AG04450 (cell line): ENCODE measurements at regions not wholly inside any gene's neighbourhood (a gene's known extent, or its start where the extent isn't known, plus 50 kb on each side); places are given as distances from the start of the nearest gene placed in this dataset.

ENCODE experiments used
- CTCF ChIA-PET: fragments of 300-600, 350-600 bp; formaldehyde crosslinking; extraction: SDS; loops from one replicate; lab custom pipeline; 2022; ENCODE audit warnings: antibody characterized with exemption, inconsistent platforms; lab: Charles Lee
- POLR2A ChIA-PET: fragments of 350-600 bp; formaldehyde crosslinking; extraction: SDS; loops from one replicate; lab custom pipeline; 2021; ENCODE audit warnings: antibody characterized with exemption, inconsistent platforms; lab: Yijun Ruan, JAX
- DNase-seq: peaks from one replicate; pipeline ENCODE4 v3.0.0-alpha.2; 2011; ENCODE audit warnings: low read depth, low spot score
- H3K27ac ChIP-seq: one replicate; pipeline ENCODE4 v1.5.1; 2012; ENCODE audit warnings: low read depth, low read length, control low read depth
- H3K27me3 ChIP-seq: one replicate; pipeline ENCODE4 v1.6.0; 2012; ENCODE audit warnings: low read length; ENCODE audit not compliant: control insufficient read depth, insufficient read depth
- H3K4me3 ChIP-seq: 2 replicates; pipeline ENCODE4 v1.5.1; 2011; ENCODE audit warnings: mild to moderate bottlenecking, low read depth, low read length, control low read depth
- H3K9me3 ChIP-seq: 2 replicates; pipeline ENCODE4 v1.5.1; 2012; ENCODE audit warnings: low read length; ENCODE audit not compliant: control insufficient read depth, insufficient read depth
- CTCF ChIP-seq: IDR thresholded peaks from 2 replicates; pipeline ENCODE4 v1.5.1; 2011; ENCODE audit warnings: low read depth, low read length, control low read depth, inconsistent platforms

- Histone ChIP-seq H3K9me3 (no peaks in the 10 kb centered on the region), H3K4me3 (no peak overlapping the region), H3K27ac (no peak overlapping the region), H3K27me3 (no peaks in the 10 kb centered on the region)
- ChIA-PET POLR2A (no interaction called here), CTCF (no interaction called here)
- DNase-seq, result no peak
- TF ChIP-seq CTCF, result no peak
Measured at GRCh38 chr7:85644272-85644671, 457.4 kb upstream of the SEMA3D start.

GRCh38 chr7:85641331-85641730 lies 454.5 kb upstream of the SEMA3D start:
- ChIA-PET POLR2A (no interaction called here), CTCF (no interaction called here)
- no peak for TF ChIP-seq CTCF
- H3K9me3 ChIP-seq, result no peaks in the 10 kb centered on the region
- H3K27ac ChIP-seq, result no peak overlapping the region
- no peak for DNase-seq
- H3K4me3 ChIP-seq, result no peak overlapping the region
- no peaks in the 10 kb centered on the region for H3K27me3 ChIP-seq

- DNase-seq, result no peak
- Histone ChIP-seq H3K27ac (no peak overlapping the region), H3K9me3 (no peaks in the 10 kb centered on the region), H3K27me3 (no peaks in the 10 kb centered on the region), H3K4me3 (no peak overlapping the region)
- POLR2A ChIA-PET, result no interaction called here
- TF ChIP-seq CTCF, result no peak
- CTCF ChIA-PET, result no interaction called here
Measured at GRCh38 chr7:85638394-85638793, 451.5 kb upstream of the SEMA3D start.

- DNase-seq, result no peak
- Histone ChIP-seq H3K27me3 (no peaks in the 10 kb centered on the region), H3K4me3 (no peak overlapping the region), H3K27ac (no peak overlapping the region), H3K9me3 (no peaks in the 10 kb centered on the region)
- no peak for TF ChIP-seq CTCF
- POLR2A ChIA-PET, result no interaction called here
- CTCF ChIA-PET, result no interaction called here
Measured at GRCh38 chr7:85634951-85635350, 448.1 kb upstream of the SEMA3D start.

- CTCF ChIA-PET, result no interaction called here
- TF ChIP-seq CTCF, result no peak
- DNase-seq, result no peak
- no peak overlapping the region for H3K27ac ChIP-seq
- POLR2A ChIA-PET, result no interaction called here
- H3K27me3 ChIP-seq, result no peaks in the 10 kb centered on the region
- H3K9me3 ChIP-seq, result no peaks in the 10 kb centered on the region
- H3K4me3 ChIP-seq, result no peak overlapping the region
Measured at GRCh38 chr7:85630904-85631600, 444.2 kb upstream of the SEMA3D start.
